MM.1S (cell line): ENCODE measurements at regions not wholly inside any gene's neighbourhood (a gene's known extent, or its start where the extent isn't known, plus 50 kb on each side); places are given as distances from the start of the nearest gene placed in this dataset.

Source experiments
- CTCF ChIP-seq: fragments of 300-600 bp; sonication (generic); IDR thresholded peaks from 2 replicates; pipeline ENCODE4 v1.5.1; 2016; ENCODE audit warnings: antibody characterized with exemption, low read length, mixed read lengths
- EZH2 ChIP-seq: fragments of 300-600 bp; sonication (generic); optimal IDR thresholded peaks from 2 replicates; pipeline ENCODE3; 2017; ENCODE audit warnings: low read depth, mild to moderate bottlenecking, antibody characterized with exemption, low read length, mixed read lengths

GRCh38 chr1:34618381-34618780, 136.5 kb upstream of the GJB5 start:
- TF ChIP-seq EZH2 (no peak), CTCF (no peak)
